HG03378 (cell line): ENCODE measurements at regions not wholly inside any gene's neighbourhood (a gene's known extent, or its start where the extent isn't known, plus 50 kb on each side); places are given as distances from the start of the nearest gene placed in this dataset.
"Not testable (repeated sequence)": the region's sequence is repeated elsewhere in the genome, so short reads cannot be mapped to it uniquely, and the experiment has no call there.

ENCODE experiments used
- ATAC-seq: cut with Tn5 transposase; IDR thresholded peaks from one replicate; pipeline ENCODE4 v1.9.1; 2021; ENCODE audit warnings: mild to moderate bottlenecking, moderate library complexity; ENCODE audit not compliant: unreplicated experiment

- no peak for ATAC-seq
Observed at GRCh38 chr1:209132736-209133467, 450.6 kb upstream of the CAMK1G start.

- no peak for ATAC-seq
Observed at GRCh38 chr1:209134001-209134400, 449.5 kb upstream of the CAMK1G start.

- no peak for ATAC-seq
Observed at GRCh38 chr1:209143916-209144315, 439.6 kb upstream of the CAMK1G start.

GRCh38 chr1:209150114-209150513 is 433.4 kb upstream of the CAMK1G start:
- no peak for ATAC-seq

- ATAC-seq = no peak
Observed at GRCh38 chr1:209153411-209153810, 430.1 kb upstream of the CAMK1G start.

- no peak for ATAC-seq
Observed at GRCh38 chr1:209154912-209155311, 428.6 kb upstream of the CAMK1G start.

- ATAC-seq = no peak
Observed at GRCh38 chr1:209155546-209155945, 428.0 kb upstream of the CAMK1G start.

GRCh38 chr1:209156991-209157390 is 426.5 kb upstream of the CAMK1G start:
- no peak for ATAC-seq

GRCh38 chr1:209157546-209158249 is 425.8 kb upstream of the CAMK1G start:
- no peak for ATAC-seq

GRCh38 chr1:209158851-209159250 is 424.7 kb upstream of the CAMK1G start:
- no peak for ATAC-seq

GRCh38 chr1:209160230-209160629 is 423.3 kb upstream of the CAMK1G start:
- ATAC-seq = no peak

GRCh38 chr1:209162651-209163050 is 420.9 kb upstream of the CAMK1G start:
- ATAC-seq = no peak

GRCh38 chr1:209168204-209168603 is 415.3 kb upstream of the CAMK1G start:
- ATAC-seq = no peak

GRCh38 chr1:209171151-209171550 is 412.4 kb upstream of the CAMK1G start:
- ATAC-seq = no peak

GRCh38 chr1:209172286-209172685 is 411.2 kb upstream of the CAMK1G start:
- ATAC-seq = no peak

- not testable (repeated sequence) for ATAC-seq
Observed at GRCh38 chr1:209172792-209173542, 410.5 kb upstream of the CAMK1G start.

GRCh38 chr1:209173796-209174195 is 409.7 kb upstream of the CAMK1G start:
- not testable (repeated sequence) for ATAC-seq

- ATAC-seq = no peak
Observed at GRCh38 chr1:209176866-209177430, 406.6 kb upstream of the CAMK1G start.

- ATAC-seq = no peak
Observed at GRCh38 chr1:209183195-209183594, 400.3 kb upstream of the CAMK1G start.

- ATAC-seq = no peak
Observed at GRCh38 chr1:209187589-209187988, 395.9 kb upstream of the CAMK1G start.

- peak; percentile 61 for ATAC-seq
Observed at GRCh38 chr1:209190591-209191261, 392.8 kb upstream of the CAMK1G start.
